H9 (cell line): ENCODE measurements at regions not wholly inside any gene's neighbourhood (a gene's known extent, or its start where the extent isn't known, plus 50 kb on each side); places are given as distances from the start of the nearest gene placed in this dataset.

Source experiments
- DNase-seq: peaks from one replicate; pipeline ENCODE4 v3.0.0-alpha.2; 2017
- H2AFZ ChIP-seq: one replicate; pipeline ENCODE4 v1.6.1; 2013; ENCODE audit warnings: mild to moderate bottlenecking, low read length, control low read depth, moderate library complexity
- H2AK5ac ChIP-seq: 2 replicates; pipeline ENCODE4 v1.6.1; 2013; ENCODE audit warnings: low read length, control low read depth, mixed read lengths; ENCODE audit not compliant: insufficient read length
- H2BK120ac ChIP-seq: one replicate; pipeline ENCODE4 v1.6.1; 2013; ENCODE audit warnings: low read depth, mild to moderate bottlenecking, low read length, control low read depth, inconsistent platforms; ENCODE audit not compliant: poor library complexity, severe bottlenecking
- H2BK12ac ChIP-seq: 2 replicates; pipeline ENCODE4 v1.6.1; 2013; ENCODE audit warnings: low read length, control low read depth, mixed read lengths, low read depth; ENCODE audit not compliant: insufficient read length
- H2BK15ac ChIP-seq: 2 replicates; pipeline ENCODE4 v1.6.1; 2013; ENCODE audit warnings: low read depth, low read length, control low read depth
- H2BK20ac ChIP-seq: one replicate; pipeline ENCODE4 v1.6.1; 2013; ENCODE audit warnings: low read depth, mild to moderate bottlenecking, low read length, control low read depth, inconsistent platforms; ENCODE audit not compliant: poor library complexity, severe bottlenecking
- H2BK5ac ChIP-seq: 2 replicates; pipeline ENCODE4 v1.6.1; 2013; ENCODE audit warnings: low read length, control low read depth, mixed read lengths; ENCODE audit not compliant: insufficient read length
- H3K14ac ChIP-seq: 2 replicates; pipeline ENCODE4 v1.6.1; 2013; ENCODE audit warnings: low read length, control low read depth; ENCODE audit not compliant: insufficient read depth
- H3K18ac ChIP-seq: 2 replicates; pipeline ENCODE4 v1.6.1; 2013; ENCODE audit warnings: low read depth, mild to moderate bottlenecking, mixed read lengths, low read length, control low read depth; ENCODE audit not compliant: insufficient read length
- H3K23ac ChIP-seq: 2 replicates; pipeline ENCODE4 v1.6.1; 2013; ENCODE audit warnings: low read length, control low read depth, mixed read lengths, low read depth; ENCODE audit not compliant: insufficient read length
- H3K23me2 ChIP-seq: 2 replicates; pipeline ENCODE4 v1.6.1; 2013; ENCODE audit warnings: low read depth, mild to moderate bottlenecking, mixed read lengths, low read length, control low read depth; ENCODE audit not compliant: insufficient read length, poor library complexity, severe bottlenecking
- H3K27ac ChIP-seq: 2 replicates; pipeline ENCODE4 v1.5.1; 2013; ENCODE audit warnings: low read length, control low read depth, mixed read lengths, low read depth; ENCODE audit not compliant: insufficient read length
- H3K27me3 ChIP-seq: 2 replicates; pipeline ENCODE4 v1.6.1; 2013; ENCODE audit warnings: low read length, control low read depth, inconsistent platforms; ENCODE audit not compliant: insufficient read depth
- H3K4ac ChIP-seq: 2 replicates; pipeline ENCODE4 v1.6.1; 2013; ENCODE audit warnings: low read depth, mild to moderate bottlenecking, control low read depth, inconsistent platforms, low read length, moderate library complexity
- H3K4me1 ChIP-seq: 2 replicates; pipeline ENCODE4 v1.6.1; 2013; ENCODE audit warnings: low read length, control low read depth, inconsistent platforms; ENCODE audit not compliant: insufficient read depth
- H3K4me2 ChIP-seq: 2 replicates; pipeline ENCODE4 v1.6.1; 2013; ENCODE audit warnings: low read length, control low read depth, mixed read lengths; ENCODE audit not compliant: insufficient read length, insufficient read depth
- H3K56ac ChIP-seq: 2 replicates; pipeline ENCODE4 v1.6.1; 2013; ENCODE audit warnings: low read depth, mild to moderate bottlenecking, mixed read lengths, low read length, control low read depth; ENCODE audit not compliant: insufficient read length
- H3K79me1 ChIP-seq: 2 replicates; pipeline ENCODE4 v1.6.1; 2013; ENCODE audit warnings: low read depth, mild to moderate bottlenecking, moderate library complexity, low read length, control low read depth, inconsistent platforms; ENCODE audit not compliant: insufficient read depth, poor library complexity, severe bottlenecking
- H3K79me2 ChIP-seq: 2 replicates; pipeline ENCODE4 v1.6.1; 2013; ENCODE audit warnings: low read length, control low read depth, inconsistent platforms; ENCODE audit not compliant: insufficient read depth
- H3K9ac ChIP-seq: 2 replicates; pipeline ENCODE4 v1.6.1; 2013; ENCODE audit warnings: low read length, control low read depth, mixed read lengths; ENCODE audit not compliant: insufficient read length; ENCODE audit errors: extremely low read depth
- H3K9me3 ChIP-seq: one replicate; pipeline ENCODE4 v1.6.1; 2013; ENCODE audit warnings: low read depth, low read length, inconsistent platforms; ENCODE audit not compliant: control insufficient read depth
- H3T11ph ChIP-seq: one replicate; pipeline ENCODE4 v1.6.1; 2013; ENCODE audit warnings: mild to moderate bottlenecking, low read length, control low read depth, inconsistent platforms
- H4K20me1 ChIP-seq: one replicate; pipeline ENCODE4 v1.6.1; 2013; ENCODE audit not compliant: control insufficient read depth, insufficient read length, insufficient read depth
- H4K5ac ChIP-seq: 2 replicates; pipeline ENCODE4 v1.6.1; 2013; ENCODE audit warnings: low read depth, mild to moderate bottlenecking, mixed read lengths, low read length, control low read depth; ENCODE audit not compliant: insufficient read length
- H4K8ac ChIP-seq: replicated peaks from 2 replicates; pipeline ENCODE4 v1.6.1; 2013; ENCODE audit warnings: low read length, control low read depth, mixed read lengths, low read depth; ENCODE audit not compliant: insufficient read length
- H4K91ac ChIP-seq: 2 replicates; pipeline ENCODE4 v1.6.1; 2013; ENCODE audit warnings: low read depth, mild to moderate bottlenecking, moderate library complexity, mixed read lengths, low read length, control low read depth; ENCODE audit not compliant: insufficient read length
- H3K27ac Mint-ChIP-seq, 3 experiments: 2 replicates in 2 of 3; 3 replicates in 1 of 3; pipeline ENCODE4 v1.8.0; 2020 to 2021; ENCODE audit warnings: mixed read lengths in 3 of 3, mild to moderate bottlenecking in 1 of 3, moderate library complexity in 1 of 3
- H3K27me3 Mint-ChIP-seq: 2 replicates; pipeline ENCODE4 v1.8.0; 2021; ENCODE audit warnings: low read depth, mild to moderate bottlenecking, moderate library complexity, mixed read lengths
- H3K36me3 Mint-ChIP-seq, 3 experiments: 2 replicates in 2 of 3; 3 replicates in 1 of 3; pipeline ENCODE4 v1.8.0; 2020 to 2021; ENCODE audit warnings: low read depth in 3 of 3, mixed read lengths in 3 of 3; ENCODE audit not compliant: insufficient read depth in 1 of 3
- H3K4me1 Mint-ChIP-seq, 2 experiments: 2 replicates each; pipeline ENCODE4 v1.8.0; 2020; ENCODE audit warnings: mixed read lengths in 2 of 2
- H3K4me3 Mint-ChIP-seq, 2 experiments: 2 replicates in 1 of 2; 3 replicates in 1 of 2; pipeline ENCODE4 v1.8.0; 2020 to 2021; ENCODE audit warnings: mild to moderate bottlenecking in 2 of 2, mixed read lengths in 2 of 2, moderate library complexity in 1 of 2
- H3K9me3 Mint-ChIP-seq, 2 experiments: 2 replicates in 1 of 2; 3 replicates in 1 of 2; pipeline ENCODE4 v1.8.0; 2020; ENCODE audit warnings: mild to moderate bottlenecking in 2 of 2, mixed read lengths in 2 of 2, moderate library complexity in 1 of 2
- CTCF ChIP-seq: fragments of 200-600 bp; sonication (generic); conservative IDR thresholded peaks from 3 replicates; pipeline ENCODE4 v1.8.0; 2021; ENCODE audit warnings: antibody characterized with exemption, mild to moderate bottlenecking
- WGBS: extraction: QIAGEN DNeasy Blood & Tissue Kit; methylation state at CpG from one replicate; pipeline ENCODE4 v1.1.7; 2013; ENCODE audit warnings: missing lambda C conversion rate, low lambda C conversion rate, mixed read lengths; ENCODE audit not compliant: insufficient read length; ENCODE audit errors: extremely low coverage; 5-methylcytosine and 5-hydroxymethylcytosine counted together

DNA sequence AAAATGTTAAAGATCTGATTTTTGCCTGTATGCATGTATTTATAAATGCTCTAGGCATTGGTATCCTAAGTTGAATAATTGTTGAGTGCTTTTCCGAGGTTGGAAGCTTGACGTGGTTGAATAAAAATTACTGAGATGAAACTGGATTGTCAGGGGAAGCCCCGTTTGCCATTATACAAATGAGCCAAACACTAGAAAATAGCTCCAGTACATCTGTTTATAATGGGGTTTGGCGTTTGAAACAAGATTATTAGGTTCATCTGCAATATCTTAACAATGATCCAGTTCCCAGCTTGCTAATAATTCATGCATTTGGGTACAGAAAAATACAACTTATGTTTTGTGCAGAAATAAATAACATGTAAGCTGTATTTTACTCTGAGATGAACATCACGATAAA is 789.6 kb downstream of the GALC start:
- H2BK5ac ChIP-seq: no peak overlapping the region
- no peak overlapping the region for H3K18ac ChIP-seq
- H2BK15ac ChIP-seq: no peak overlapping the region
- Mint-ChIP-seq H3K27me3 (no peaks in the 10 kb centered on the region), H3K9me3 (no peaks in the 10 kb centered on the region), H3K4me1 (no peaks in the 10 kb centered on the region), H3K36me3 (no peaks in the 10 kb centered on the region; a peak in 1 of 7 replicates), H3K27ac (no peak overlapping the region), H3K4me3 (no peak overlapping the region)
- no peak overlapping the region for H2AK5ac ChIP-seq
- no CpG with 5 or more reads among the region's 5 CpGs for WGBS
- H4K8ac ChIP-seq: no peak overlapping the region
- no peaks in the 10 kb centered on the region for H3K9me3 ChIP-seq
- no peak overlapping the region for H3K4ac ChIP-seq
- H4K91ac ChIP-seq: no peak overlapping the region
- no peak overlapping the region for H3K9ac ChIP-seq
- no peak overlapping the region for H2BK120ac ChIP-seq
- no peak for TF ChIP-seq CTCF
- no peak overlapping the region for H3T11ph ChIP-seq
- no peaks in the 10 kb centered on the region; the same call in 1 of the 2 replicates for H3K4me1 ChIP-seq
- H3K14ac ChIP-seq: no peak overlapping the region
- H3K79me1 ChIP-seq: no peaks in the 10 kb centered on the region
- no peaks in the 10 kb centered on the region for H3K79me2 ChIP-seq
- H2AFZ ChIP-seq: no peak overlapping the region
- no peak overlapping the region for H2BK20ac ChIP-seq
- no peak for DNase-seq
- no peak overlapping the region for H4K5ac ChIP-seq
- no peaks in the 10 kb centered on the region for H3K23me2 ChIP-seq
- no peak overlapping the region for H3K27ac ChIP-seq
- H2BK12ac ChIP-seq: no peak overlapping the region
- no peaks in the 10 kb centered on the region for H4K20me1 ChIP-seq
- H3K27me3 ChIP-seq: no peaks in the 10 kb centered on the region
- no peak overlapping the region for H3K4me2 ChIP-seq
- H3K56ac ChIP-seq: no peak overlapping the region
- no peak overlapping the region for H3K23ac ChIP-seq
